ENCODE measurements at regions not wholly inside any gene's neighbourhood (a gene's known extent, or its start where the extent isn't known, plus 50 kb on each side); places are given as distances from the start of the nearest gene placed in this dataset.
A peak's percentile ranks its signal among the peaks of the same experiment; 100 is the strongest.

DNA sequence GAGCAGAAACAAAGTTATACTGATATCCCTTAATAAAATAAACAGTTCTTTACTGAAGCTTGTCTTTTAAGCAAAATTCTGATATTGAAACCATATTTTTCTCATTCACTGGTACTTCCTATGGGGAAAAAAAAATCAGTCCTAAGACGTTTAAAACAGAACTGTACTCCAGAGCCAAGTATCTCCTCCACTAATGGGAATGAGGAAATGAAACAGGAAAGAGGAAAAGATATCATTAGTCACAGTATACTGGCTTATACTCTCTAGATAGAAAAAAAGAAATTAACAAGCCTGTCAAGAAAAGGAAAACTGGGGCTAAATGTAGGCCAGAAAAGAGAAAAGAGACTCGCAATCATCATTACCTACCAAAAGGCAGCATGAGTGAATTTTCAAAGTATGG is 252.7 kb downstream of the CENPC start:
- Histone ChIP-seq H3K27me3 (replicated peaks; ENCODE audit: insufficient read depth, low read depth, low read length, poor library complexity) (no peaks in the 10 kb centered on the region), H3K36me3 (ENCODE audit: insufficient read depth, low read length, poor library complexity, severe bottlenecking) (no peaks in the 10 kb centered on the region), H3K9me3 (ENCODE audit: low read depth, low read length, poor library complexity, severe bottlenecking) (no peaks in the 10 kb centered on the region), H3K4me3 (ENCODE audit: low read depth, low read length, poor library complexity, severe bottlenecking) (no peak overlapping the region), H3K4me1 (ENCODE audit: insufficient read depth, low read length, poor library complexity, severe bottlenecking) (peaks cover 3% of the 10 kb centered on the region), H3K27ac (ENCODE audit: low read depth, low read length, poor library complexity, severe bottlenecking) (no peak overlapping the region)
- no TSS peak for BruUV-seq (replicated peaks)
- DNase-seq (ENCODE audit: low spot score): peak; percentile 47
- POLR2A ChIA-PET (ENCODE audit: low non-redundant PET): no interaction called here
- TF ChIP-seq EZH2 (IDR thresholded peaks at IDR 0.05; ENCODE audit: borderline replicate concordance, low read depth, low read length, poor library complexity, severe bottlenecking): no peak
- TF ChIP-seq, protein P1, sequence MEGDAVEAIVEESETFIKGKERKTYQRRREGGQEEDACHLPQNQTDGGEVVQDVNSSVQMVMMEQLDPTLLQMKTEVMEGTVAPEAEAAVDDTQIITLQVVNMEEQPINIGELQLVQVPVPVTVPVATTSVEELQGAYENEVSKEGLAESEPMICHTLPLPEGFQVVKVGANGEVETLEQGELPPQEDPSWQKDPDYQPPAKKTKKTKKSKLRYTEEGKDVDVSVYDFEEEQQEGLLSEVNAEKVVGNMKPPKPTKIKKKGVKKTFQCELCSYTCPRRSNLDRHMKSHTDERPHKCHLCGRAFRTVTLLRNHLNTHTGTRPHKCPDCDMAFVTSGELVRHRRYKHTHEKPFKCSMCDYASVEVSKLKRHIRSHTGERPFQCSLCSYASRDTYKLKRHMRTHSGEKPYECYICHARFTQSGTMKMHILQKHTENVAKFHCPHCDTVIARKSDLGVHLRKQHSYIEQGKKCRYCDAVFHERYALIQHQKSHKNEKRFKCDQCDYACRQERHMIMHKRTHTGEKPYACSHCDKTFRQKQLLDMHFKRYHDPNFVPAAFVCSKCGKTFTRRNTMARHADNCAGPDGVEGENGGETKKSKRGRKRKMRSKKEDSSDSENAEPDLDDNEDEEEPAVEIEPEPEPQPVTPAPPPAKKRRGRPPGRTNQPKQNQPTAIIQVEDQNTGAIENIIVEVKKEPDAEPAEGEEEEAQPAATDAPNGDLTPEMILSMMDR (conservative IDR thresholded peaks at IDR 0.05; ENCODE audit: low read depth, low read length): no peak
- intact Hi-C loops (cut with micrococcal nuclease; ENCODE audit: unreplicated experiment): no loop called here
- CTCF ChIA-PET: no interaction called here

DNA sequence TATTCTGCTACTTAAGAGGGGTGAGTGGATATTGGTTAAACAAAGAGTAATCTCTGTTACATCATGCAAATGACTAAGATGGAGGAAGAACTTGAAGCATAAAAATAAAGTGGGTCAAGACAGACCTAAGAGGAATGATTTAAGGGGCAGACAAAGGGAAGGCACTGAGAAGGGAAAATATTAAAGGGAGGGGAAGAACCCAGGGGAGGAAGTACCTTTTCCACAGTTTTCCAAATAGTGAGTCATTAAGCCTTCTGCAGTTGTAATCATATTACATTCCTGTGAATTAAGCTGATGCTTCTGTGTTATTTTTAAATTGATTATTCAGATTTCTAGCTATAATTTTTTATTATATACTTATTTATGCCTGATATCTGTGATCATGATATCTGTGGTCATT is 253.3 kb downstream of the CENPC start:
- DNase-seq (ENCODE audit: low spot score): peak; percentile 1
- Histone ChIP-seq H3K27ac (ENCODE audit: low read depth, low read length, poor library complexity, severe bottlenecking) (no peak overlapping the region), H3K36me3 (ENCODE audit: insufficient read depth, low read length, poor library complexity, severe bottlenecking) (no peaks in the 10 kb centered on the region), H3K9me3 (ENCODE audit: low read depth, low read length, poor library complexity, severe bottlenecking) (no peaks in the 10 kb centered on the region), H3K27me3 (replicated peaks; ENCODE audit: insufficient read depth, low read depth, low read length, poor library complexity) (no peaks in the 10 kb centered on the region), H3K4me3 (ENCODE audit: low read depth, low read length, poor library complexity, severe bottlenecking) (no peak overlapping the region), H3K4me1 (ENCODE audit: insufficient read depth, low read length, poor library complexity, severe bottlenecking) (peaks cover 3% of the 10 kb centered on the region)
- intact Hi-C loops (cut with micrococcal nuclease; ENCODE audit: unreplicated experiment): no loop called here
- CTCF ChIA-PET: no interaction called here
- BruUV-seq (replicated peaks): no TSS peak
- POLR2A ChIA-PET (ENCODE audit: low non-redundant PET): no interaction called here
- TF ChIP-seq, protein P1 (conservative IDR thresholded peaks at IDR 0.05; ENCODE audit: low read depth, low read length): no peak
- TF ChIP-seq EZH2 (IDR thresholded peaks at IDR 0.05; ENCODE audit: borderline replicate concordance, low read depth, low read length, poor library complexity, severe bottlenecking): no peak

DNA sequence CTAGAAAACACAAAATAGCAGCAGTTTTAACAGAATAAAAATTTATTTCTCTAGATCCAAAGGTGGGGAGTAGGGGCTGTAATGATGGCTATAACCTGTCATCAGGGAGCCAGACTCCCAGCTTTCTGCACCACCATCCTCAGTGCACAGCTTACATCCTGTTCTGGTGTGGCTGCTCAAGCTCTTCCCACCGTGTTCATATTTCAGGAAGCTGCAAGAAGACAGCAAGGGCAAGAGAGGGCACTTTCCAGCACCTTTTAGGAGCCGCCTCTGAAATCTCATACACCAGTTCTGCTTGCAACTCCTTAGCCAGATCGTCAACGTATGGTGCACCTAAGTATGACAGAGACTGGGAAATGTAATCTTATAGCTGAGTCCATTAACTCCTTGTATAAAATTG is 253.7 kb downstream of the CENPC start:
- Histone ChIP-seq H3K4me1 (ENCODE audit: insufficient read depth, low read length, poor library complexity, severe bottlenecking) (peaks cover 3% of the 10 kb centered on the region), H3K27me3 (replicated peaks; ENCODE audit: insufficient read depth, low read depth, low read length, poor library complexity) (no peaks in the 10 kb centered on the region), H3K9me3 (ENCODE audit: low read depth, low read length, poor library complexity, severe bottlenecking) (no peaks in the 10 kb centered on the region), H3K27ac (ENCODE audit: low read depth, low read length, poor library complexity, severe bottlenecking) (no peak overlapping the region), H3K36me3 (ENCODE audit: insufficient read depth, low read length, poor library complexity, severe bottlenecking) (no peaks in the 10 kb centered on the region), H3K4me3 (ENCODE audit: low read depth, low read length, poor library complexity, severe bottlenecking) (no peak overlapping the region)
- BruUV-seq (replicated peaks): no TSS peak
- peak; percentile 0 for DNase-seq (ENCODE audit: low spot score)
- POLR2A ChIA-PET (ENCODE audit: low non-redundant PET): no interaction called here
- intact Hi-C loops (cut with micrococcal nuclease; ENCODE audit: unreplicated experiment): no loop called here
- TF ChIP-seq EZH2 (IDR thresholded peaks at IDR 0.05; ENCODE audit: borderline replicate concordance, low read depth, low read length, poor library complexity, severe bottlenecking): no peak
- TF ChIP-seq, protein P1 (conservative IDR thresholded peaks at IDR 0.05; ENCODE audit: low read depth, low read length): no peak
- CTCF ChIA-PET: no interaction called here
